HG02970 (cell line): ENCODE measurements at regions not wholly inside any gene's neighbourhood (a gene's known extent, or its start where the extent isn't known, plus 50 kb on each side); places are given as distances from the start of the nearest gene placed in this dataset.
A peak's percentile ranks its signal among the peaks of the same experiment; 100 is the strongest.

Experiments
- ATAC-seq: cut with Tn5 transposase; IDR thresholded peaks from one replicate; pipeline ENCODE4 v1.9.1; 2021; ENCODE audit warnings: mild to moderate bottlenecking, moderate library complexity, moderate number of reproducible peaks; ENCODE audit not compliant: unreplicated experiment, low FRiP score

DNA sequence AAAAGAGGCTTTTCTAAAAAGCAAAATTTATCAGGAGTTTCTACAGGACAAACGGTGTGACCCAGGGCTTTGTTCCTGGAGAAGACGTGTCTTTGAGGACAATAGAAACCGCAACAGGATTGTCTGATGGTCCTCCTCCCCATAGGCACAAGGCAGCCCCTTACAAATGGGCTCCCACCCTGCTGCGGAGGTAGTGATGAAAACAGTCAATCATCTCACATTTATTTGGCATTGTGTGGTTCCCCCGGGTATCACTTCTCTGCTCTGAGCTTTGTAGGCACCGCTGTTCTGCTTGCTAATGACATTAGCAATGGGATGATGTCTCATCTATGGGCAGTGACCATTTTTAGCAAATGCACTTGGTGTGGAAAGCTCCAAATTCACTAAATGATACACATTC lies 155.5 kb upstream of the TMPO start:
- no peak for ATAC-seq

DNA sequence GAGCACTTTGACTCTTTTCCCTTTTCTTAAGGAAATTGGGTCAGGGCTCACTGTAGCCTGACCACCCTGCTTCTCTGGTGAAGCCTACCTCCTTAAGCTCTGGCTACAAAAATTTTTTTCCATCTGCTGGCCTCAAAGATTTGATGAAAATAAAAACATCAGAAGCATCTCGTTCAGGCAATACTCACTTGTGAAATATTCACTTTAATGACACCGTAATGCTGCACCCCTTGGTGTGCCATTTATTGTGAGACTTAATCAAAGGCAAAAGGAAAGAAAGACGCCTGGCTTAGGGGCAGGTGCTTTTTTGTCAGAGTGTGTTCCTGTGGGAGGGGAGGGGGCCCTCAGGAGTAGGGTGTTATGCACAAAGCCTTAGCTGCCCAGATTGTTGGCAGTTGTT lies 155.0 kb upstream of the TMPO start:
- no peak for ATAC-seq

DNA sequence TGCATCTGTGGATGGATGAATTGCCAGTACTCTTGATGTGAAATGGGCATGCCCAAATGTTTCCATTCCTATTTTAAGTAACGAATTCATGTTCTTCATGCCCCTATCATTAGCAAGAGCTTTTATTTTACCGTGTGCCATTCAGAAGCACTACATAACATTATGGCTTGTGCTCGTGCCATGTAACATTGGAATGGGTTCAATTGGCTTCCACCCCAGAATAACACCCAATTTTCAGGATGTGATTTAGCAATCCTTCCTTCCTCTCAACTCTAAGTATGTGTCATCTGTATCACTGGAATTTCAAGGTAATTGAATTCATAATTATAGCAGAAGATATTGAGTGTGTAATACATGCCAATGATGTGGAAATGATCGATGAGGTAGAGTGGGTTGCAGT lies 145.8 kb upstream of the TMPO start:
- ATAC-seq = no peak

DNA sequence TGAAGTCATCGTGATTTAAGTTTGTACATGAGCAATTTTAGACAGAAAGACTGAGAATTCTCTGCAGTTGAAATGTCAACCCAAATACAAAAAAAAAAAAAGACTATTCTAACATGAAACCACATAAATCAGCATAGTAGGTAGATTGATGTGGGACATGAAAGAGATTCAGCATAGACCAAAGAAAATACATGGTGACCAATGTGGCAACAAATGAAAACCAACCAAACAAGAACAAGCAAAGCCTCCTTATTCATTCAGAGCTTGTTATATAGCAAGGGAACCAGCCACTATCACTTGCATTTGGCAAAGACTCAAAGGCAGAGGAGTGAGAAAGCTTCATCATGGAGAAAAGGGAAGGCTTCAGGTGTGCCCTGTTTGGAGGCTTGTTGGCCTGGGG lies 144.4 kb upstream of the TMPO start:
- no peak for ATAC-seq

DNA sequence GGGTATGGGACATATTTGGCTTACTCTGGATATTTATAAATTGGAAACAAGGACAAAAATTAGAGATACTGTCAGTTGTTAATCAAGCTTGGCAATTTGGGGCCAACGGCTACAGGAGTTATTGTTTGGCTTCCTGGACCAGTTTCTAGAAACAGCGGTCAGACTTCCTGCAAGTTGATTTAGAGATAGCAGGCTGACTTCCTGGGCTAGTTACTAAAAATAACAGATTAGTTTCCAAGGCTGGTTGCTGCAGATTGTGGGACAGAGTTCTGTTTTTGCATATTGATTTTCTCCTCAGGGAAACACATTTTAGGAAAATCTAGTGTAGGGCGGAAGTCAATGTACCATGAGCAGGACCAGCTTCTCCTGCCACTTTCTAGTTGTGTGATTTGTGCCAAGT lies 144.0 kb upstream of the TMPO start:
- no peak for ATAC-seq

DNA sequence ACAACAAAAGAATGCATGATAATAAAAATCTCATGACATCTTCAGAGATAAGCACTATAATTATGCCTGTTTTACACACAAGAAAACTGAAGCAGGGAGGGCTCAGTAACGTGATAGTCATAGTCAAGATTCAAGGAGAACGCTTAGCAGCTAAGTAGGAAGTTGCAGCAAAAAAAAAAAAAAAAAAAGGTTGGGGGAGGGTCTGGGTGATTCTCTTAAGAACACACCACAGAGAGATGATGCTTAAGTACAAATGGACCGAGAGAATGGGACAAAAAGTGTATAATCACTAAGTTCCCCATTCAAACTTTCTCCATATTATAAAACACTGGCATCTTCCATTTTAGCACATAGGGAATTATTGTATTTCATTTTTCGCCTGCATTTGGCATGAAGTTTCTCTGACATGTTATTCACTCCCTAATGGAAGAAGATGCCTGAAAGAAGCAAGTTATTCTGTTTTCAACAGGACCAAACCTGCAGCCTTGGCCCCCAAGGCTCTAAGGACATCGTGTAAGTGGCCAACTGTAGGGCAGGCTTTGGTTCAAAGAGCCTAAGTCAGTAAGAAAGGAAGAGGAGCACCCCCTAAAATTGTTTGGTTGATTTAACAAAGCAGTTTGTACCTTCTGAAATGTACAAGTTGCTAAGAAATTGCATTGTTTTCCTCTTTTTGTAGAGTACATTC lies 142.9 kb upstream of the TMPO start:
- ATAC-seq = no peak

DNA sequence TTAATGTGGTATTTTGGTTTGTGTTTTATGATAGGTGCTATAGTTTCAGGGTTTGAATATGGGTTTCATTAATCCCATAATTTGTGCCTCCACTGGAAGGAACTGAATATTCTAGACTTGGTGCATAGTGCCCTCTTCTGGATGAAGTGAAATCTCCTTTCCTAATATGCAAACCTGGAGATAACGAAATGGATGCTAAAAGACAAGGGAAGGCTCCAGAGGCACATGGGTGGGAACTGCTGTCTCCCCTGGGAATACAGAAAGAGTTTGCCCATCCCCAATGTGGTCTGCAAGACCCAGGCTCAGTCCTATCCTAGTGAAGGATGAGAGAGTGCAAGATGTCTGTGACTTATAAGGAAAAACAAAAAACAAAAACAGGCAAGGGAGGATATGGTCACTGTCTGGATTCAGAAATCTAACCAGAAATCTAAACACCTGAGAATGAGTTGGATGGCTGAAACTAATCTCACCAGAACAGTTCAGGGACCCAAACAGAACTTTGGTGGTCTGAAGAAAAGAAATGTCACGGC lies 142.3 kb upstream of the TMPO start:
- no peak for ATAC-seq

DNA sequence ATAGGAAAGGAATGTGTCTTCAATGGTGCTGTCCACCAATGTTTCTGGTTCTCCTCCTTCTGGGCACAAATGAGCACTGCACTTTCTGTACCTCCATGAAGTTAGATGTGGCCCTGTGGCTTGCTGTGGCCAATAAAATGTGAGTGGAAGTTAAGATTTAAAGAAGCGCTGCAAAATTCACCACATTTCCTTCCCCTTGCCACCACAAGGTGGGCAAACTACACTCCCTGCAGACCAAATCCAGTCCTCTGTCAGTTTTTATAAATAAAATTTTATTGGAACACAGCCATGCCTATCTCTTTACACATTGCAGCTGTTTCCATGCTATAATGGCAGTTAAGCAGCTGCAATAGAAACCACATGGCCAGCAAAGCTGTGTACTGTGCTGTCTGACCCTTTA lies 141.4 kb upstream of the TMPO start:
- no peak for ATAC-seq

DNA sequence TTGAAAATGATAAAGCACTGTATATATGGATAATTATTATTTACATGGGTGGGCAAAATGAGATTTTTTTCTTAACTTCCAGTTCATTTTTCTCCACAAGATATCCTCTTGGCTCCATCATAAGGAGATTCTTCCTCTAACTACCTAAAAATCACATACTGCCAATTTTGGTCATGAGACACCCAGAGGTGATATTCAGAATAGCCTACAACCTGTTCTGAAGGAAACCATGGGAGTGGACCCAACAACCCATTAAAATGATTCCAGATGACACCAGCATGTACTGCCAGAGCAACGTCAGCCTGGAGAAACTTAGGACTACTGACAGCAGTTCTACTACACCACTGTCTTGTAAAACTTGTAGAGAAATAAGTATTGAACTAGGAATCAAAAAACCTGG lies 136.3 kb upstream of the TMPO start:
- no peak for ATAC-seq

DNA sequence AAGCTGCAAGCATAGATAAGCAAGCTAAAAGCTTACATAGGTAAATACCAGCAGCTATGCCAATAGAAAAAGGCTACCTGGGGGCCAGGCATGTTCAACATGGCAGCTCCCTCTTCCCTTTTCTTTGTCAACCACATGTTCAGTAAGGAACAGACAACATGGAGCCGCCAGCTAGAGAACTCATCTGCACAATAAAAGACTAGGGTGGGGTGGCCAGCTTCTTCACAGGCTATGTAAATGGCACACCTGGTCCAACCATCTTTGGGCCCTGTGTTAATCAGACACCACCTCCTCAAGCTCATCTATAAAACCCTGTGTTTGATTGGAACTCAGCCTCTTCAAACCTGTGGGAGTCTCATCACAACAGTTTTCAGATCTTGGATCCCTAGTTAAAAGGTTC lies 129.7 kb upstream of the TMPO start:
- no peak for ATAC-seq

DNA sequence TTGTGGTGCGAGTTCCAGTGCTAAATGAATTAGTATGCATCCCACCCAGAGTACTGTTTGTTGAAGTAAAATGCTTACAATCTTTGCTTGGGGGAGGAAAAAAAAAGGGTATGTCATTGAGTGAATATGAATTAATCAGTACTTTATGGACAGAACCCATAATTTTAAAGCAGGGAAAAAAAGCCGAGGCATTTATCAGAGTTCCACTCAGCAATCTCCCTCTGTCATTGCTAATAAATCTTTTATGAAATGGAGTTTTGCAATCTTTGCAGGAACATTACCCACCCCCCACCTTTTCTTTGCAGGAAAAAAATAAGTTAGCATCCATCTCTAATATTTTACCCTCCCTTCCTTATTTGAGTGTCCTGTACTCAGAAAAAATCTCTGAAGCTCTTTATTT lies 127.9 kb upstream of the TMPO start:
- no peak for ATAC-seq

DNA sequence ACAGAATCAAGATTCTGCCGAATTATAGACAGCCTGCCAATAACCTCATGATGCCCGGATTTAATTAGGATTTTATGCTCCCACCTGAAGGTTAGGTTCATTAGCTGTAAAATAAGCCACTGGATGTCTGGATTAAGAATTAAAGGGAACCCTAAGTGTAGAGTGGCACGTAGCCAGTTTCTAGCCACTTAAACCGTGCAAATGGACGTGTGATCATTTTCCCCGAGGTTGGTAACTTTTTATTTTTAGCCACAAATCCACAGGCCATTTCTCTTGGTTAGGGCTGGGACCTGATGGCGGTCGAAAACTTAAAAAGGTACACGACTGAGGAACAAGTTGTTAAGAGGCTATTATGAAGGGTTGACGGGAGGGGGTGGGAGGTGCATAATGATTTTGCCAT lies 127.3 kb upstream of the TMPO start:
- no peak for ATAC-seq

DNA sequence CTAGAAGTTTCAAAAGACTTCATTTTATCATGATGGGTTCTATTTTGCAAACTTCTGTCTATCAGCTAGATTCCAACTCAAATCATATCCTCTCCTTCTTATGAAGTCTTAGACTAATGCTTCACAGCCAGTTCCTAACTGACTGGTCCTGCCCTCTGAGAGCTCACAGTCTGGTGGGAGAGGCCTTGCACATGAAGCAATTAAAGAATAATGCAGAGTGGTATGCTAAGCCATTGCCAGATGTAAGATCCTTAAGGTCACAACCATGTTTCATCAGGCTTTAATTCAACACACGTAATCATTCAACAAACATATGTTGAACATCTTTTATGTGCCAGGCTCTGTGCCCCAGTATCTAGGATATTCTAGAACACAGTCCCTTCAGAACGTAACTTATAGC lies 125.8 kb upstream of the TMPO start:
- no peak for ATAC-seq

DNA sequence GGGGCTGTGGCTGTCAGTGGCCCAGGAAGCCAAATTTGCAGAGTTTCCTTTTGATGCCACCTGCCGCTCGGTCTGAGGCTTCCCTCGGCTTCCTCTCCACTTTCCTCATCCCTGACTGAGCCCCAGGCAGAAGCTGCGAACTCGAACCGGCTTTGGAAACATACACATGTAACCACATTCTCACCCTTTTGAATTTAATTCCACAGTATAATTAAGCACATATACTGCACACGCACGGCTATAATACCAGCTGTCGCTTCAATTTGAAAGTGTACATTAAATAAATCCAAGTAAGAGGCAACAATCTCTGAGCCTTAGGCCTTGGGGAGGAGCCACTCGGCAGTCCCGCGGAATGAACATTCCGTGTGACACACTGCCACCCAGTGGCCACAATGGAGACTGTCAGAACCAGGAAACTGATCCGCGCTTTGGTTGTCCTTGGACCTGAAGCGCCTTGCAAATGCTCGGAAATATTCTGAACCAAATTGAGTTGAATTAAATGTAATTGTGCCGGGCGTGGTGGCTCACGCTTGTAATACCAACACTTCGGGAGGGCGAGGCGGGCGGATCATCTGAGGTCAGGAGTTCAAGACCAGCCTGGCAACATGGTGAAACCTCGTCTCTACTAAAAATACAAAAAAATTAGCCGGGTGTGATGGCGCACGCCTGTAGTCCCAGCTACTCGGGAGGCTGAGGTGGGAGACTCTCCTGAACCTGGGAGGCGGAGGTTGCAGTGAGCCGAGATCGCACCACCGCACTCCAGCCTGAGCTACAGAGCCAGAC lies 117.9 kb upstream of the TMPO start:
- peak; percentile 93 for ATAC-seq

DNA sequence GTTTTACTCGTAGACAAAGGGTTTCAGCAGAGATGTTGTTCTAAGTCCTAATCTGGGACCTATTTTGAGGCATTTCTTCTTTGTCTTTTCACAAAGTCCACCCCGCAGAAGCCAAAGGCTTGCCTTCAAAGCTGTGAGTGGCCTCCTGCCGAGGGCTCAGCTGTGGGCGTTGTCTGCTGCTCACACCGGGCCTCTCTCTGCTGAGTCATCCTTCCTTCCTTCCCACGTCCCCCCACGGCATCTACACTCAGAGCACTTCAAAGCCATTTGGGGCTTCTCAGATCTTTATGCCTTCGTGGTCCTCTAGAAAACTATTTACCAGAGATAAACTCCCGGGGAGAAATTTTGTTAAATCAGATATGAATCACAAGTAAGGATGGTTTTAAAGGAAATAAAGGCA lies 115.9 kb upstream of the TMPO start:
- ATAC-seq = no peak

DNA sequence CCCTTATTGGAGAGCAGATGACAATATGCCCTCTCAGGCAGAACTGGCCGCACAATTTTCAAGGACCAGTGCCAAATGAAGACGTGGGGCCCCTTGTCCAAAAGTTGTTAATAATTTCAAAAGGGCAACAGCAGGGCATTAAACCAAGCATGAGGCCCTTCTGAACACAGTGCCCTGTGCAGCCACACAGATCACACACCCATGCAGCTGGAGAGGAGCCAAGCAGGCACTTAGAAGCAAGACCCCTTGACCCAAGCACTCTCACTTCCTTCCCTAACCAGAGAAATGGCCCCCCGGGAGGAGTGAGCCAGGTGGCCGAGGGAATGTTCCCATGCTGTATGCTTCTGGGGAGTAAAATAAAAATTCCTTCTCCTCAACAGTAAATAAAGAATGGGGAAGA lies 114.0 kb upstream of the TMPO start:
- ATAC-seq = no peak

DNA sequence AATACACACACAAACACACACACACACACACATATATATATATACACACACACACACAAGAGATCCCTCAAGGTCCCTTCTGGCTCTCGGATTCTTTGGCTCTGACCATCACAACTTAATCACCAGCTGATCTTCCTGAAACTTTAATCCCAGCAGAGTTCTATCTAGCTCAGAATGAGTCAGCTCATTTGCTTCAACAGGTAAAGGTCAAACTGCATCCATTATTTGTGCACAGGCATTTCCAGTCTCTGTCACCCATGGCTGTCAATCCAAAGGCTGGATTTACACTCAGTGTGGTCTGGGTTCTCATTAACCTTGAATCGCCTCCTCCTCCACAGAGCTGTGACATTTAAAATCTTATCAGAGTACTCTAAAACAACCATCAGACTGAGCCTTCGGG lies 113.3 kb upstream of the TMPO start:
- ATAC-seq = no peak

DNA sequence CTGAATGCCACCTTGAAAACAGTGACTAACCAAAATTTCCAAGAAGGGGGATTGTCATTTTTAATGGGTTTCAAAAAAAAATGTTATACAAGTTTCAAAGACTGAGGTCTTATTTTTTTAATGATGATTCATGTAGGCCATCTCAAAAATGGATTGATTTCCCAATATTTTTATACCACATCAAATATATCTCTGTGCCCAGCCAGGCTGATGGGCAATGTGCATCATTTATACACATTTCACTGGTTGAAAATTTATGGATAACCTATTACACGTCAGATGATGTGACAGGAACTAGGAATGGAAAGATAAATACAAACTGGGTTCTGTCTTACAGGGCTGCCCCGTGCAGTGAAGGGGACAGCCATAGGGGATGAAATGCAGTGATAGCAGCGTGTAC lies 112.7 kb upstream of the TMPO start:
- no peak for ATAC-seq

DNA sequence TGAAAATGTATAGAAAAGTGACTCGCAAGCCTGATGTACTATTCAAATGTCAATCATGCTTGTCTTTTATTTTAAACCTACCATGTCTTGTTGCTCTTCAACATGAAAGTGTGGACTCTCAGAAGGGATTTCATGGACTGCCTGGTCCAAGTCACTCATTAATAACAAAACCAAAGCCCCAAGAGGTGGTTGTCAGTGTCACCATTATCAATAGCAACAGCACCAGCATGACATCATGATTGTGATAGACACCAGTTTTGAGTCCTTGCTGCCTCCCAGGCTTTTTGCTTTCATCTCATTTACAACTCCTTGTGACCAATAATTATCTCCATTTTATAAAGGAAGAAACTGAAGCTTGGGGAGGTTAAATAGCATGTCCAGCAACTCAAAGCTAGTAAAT lies 112.0 kb upstream of the TMPO start:
- no peak for ATAC-seq

DNA sequence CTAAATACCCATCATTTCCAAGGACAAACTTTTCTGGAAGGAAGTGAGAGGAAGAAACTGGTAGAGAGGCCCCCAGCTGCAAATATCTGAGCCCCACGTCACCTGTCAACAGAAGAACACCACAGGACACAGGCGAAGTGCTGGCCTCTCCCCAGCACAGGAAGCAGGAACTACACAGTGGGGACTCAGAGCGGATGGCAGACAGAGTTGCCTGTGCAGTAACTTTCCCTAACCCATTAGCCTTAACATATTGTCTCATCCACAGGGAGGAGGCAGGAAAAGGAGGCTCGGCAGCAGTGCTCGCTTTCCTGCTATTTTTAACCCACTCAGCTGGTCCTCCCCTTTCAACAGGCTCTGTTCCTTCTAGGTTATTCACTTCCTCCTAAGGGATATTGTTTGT lies 111.5 kb upstream of the TMPO start:
- no peak for ATAC-seq

DNA sequence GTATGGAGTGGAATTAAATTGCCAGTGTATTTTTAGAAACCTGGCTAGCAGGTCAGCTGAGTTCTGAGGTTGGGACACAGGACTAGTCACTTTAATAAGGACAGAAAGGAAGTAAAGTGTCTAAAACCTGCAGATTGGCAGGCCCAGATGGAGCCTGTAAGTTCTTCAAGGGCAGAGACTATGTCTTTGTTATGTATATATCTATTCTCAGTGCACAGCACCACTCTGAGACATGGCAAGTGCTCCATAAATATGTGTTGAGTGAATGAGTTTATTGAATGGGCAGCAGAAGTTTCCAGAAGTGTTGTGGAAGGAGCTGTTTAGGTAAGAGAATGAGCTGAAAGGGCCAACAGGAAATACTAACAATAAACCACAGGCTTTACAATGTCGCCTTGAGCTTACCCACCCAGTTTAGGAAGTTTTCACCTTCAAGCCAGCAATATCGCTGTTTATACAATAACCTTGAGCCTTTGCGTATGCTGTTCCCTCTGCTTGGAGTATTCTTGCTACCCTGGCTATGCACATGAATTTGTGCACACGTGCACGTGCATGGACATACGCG lies 109.5 kb upstream of the TMPO start:
- ATAC-seq = no peak

DNA sequence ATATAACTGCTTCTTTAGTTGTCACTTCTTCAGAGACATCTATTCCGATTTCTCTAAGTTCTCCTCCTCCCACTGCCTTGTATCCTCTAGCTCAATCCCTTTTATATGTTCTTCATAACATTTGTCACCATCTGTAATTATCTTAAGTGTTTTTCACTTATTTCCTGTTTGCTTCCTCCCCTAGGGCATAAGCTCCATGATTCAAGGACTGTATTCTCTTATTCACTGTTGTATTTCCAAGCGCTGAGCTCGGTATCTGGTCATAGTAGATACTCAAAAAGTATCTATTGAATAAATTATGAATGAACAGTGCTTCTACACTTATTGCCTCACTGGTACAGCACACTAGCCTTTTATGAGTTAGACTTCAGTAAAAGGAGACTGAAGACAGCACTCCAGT lies 109.0 kb upstream of the TMPO start:
- ATAC-seq = no peak
